DOHH2 (cell line): ENCODE measurements at regions not wholly inside any gene's neighbourhood (a gene's known extent, or its start where the extent isn't known, plus 50 kb on each side); places are given as distances from the start of the nearest gene placed in this dataset.
"Not testable (repeated sequence)": the region's sequence is repeated elsewhere in the genome, so short reads cannot be mapped to it uniquely, and the experiment has no call there.

Source experiments
- EZH2phosphoT487 ChIP-seq: fragments of 200-600 bp; sonication (generic); IDR thresholded peaks from 2 replicates; pipeline ENCODE4 v1.6.1; 2017; ENCODE audit warnings: borderline replicate concordance, mild to moderate bottlenecking, antibody characterized with exemption, low read length, moderate library complexity, mixed read lengths
- TF ChIP-seq, protein P1 (sequence below): fragments of 200-600 bp; sonication (generic); IDR thresholded peaks from one replicate; pipeline ENCODE4 v1.5.1; 2014; ENCODE audit warnings: antibody characterized with exemption, mild to moderate bottlenecking, low read depth, low read length; ENCODE audit not compliant: poor library complexity, severe bottlenecking

DNA sequence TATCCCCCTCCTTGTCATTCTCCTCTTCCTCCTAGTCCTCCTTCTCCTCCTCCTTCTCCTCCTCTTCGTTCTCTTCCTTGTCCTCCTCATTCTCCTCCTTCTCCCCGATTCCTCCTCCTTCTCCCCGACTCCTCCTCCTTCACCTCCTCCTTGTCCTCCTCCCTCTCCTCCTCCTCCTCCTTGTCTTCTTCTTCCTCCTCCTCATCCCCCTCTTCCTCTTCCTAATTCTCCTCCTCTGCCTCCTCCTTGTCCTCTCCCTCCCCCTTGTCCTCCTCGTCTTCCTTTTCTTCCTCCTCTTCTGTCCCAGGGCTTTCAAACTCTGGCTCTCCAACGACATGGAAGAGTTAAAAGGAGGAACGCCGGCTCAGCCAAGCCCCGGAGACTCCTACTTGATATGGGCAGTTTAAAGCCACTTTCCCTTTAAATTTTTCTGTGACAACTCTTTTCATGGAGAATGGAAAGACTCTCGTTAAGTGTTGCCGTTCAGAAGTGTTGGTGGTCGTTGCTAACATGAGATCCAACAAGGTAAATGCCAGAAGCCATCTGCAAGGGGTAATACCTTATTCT lies 115.5 kb upstream of the FAM20C start:
- TF ChIP-seq EZH2phosphoT487 = not testable (repeated sequence)
- TF ChIP-seq, protein P1, sequence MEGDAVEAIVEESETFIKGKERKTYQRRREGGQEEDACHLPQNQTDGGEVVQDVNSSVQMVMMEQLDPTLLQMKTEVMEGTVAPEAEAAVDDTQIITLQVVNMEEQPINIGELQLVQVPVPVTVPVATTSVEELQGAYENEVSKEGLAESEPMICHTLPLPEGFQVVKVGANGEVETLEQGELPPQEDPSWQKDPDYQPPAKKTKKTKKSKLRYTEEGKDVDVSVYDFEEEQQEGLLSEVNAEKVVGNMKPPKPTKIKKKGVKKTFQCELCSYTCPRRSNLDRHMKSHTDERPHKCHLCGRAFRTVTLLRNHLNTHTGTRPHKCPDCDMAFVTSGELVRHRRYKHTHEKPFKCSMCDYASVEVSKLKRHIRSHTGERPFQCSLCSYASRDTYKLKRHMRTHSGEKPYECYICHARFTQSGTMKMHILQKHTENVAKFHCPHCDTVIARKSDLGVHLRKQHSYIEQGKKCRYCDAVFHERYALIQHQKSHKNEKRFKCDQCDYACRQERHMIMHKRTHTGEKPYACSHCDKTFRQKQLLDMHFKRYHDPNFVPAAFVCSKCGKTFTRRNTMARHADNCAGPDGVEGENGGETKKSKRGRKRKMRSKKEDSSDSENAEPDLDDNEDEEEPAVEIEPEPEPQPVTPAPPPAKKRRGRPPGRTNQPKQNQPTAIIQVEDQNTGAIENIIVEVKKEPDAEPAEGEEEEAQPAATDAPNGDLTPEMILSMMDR = not testable (repeated sequence)
